CD4-positive, alpha-beta T cell treated with Interleukin-17A for 1 hour (primary cell): ENCODE measurements at regions not wholly inside any gene's neighbourhood (a gene's known extent, or its start where the extent isn't known, plus 50 kb on each side); places are given as distances from the start of the nearest gene placed in this dataset.

Experiments
- DNase-seq: peaks from one replicate; pipeline ENCODE4 v3.0.0-alpha.2; 2020

DNA sequence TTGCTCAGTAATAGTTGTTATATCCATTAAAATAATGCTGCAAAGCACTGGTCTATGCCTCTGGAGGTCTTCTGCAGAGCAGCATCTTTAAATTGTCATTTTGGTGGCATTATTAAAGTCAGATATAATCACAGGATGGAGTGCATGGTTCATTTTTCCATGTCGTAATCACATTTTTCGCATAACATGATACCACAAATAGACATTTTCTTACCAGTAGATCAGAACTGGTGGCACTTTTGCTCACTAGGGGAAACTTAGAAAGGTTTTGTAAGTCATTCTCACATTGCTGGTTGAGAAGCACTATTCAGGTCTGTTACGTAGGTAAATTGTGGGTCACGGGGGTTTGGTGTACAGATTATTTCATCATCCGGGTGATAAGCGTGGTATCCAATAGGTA is 484.5 kb upstream of the PRKX start:
- no peak for DNase-seq

DNA sequence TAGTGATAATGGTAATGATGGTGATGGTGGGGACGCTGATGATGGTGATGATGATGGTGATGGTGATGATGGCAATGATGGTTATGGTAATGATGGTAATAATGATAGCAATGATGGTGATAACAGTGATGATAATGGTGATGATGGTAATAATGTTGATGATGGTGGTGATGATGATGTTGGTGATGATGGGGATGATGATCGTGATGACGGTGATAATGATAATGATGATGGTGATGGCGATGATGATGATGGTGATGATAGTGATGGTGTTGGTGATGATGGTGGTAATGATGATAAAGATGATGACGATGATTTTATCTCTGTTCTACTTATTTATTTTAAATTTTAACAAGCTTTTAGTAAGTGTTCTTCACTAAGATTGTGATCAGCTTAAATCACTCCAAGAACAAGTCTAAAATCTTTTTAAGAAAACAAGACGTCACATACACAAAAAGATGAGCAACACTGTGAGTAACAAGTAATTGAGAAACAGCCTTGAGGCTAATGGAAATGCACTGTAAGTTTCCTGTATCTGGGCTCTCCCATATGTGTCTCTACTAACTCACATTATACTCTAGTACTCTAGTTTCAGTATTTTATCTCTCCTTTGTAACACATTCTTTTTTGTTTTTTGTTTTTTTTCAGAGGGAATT is 480.2 kb upstream of the PRKX start:
- no peak for DNase-seq

GRCh38 chrX:4186331-4186730 is 472.9 kb upstream of the PRKX start:
- no peak for DNase-seq

DNA sequence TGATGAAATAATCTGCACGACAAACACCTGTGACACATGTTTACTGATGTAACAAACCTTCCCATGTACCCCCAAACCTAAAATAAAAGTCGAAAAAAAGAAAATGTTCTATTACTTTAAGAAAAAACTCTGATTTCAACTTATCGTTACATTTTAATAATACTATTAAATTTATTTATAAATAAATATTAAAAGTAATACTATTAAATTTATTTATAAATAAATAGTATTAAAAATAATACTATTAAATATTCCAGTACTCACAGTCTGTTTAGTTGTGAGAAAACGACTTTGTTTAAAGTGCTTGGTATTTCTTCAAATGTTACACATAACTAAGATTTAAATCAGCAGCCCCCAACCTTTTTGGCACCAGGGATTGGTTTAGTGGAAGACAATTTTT is 471.6 kb upstream of the PRKX start:
- DNase-seq = no peak

GRCh38 chrX:4182408-4182806 is 469.0 kb upstream of the PRKX start:
- no peak for DNase-seq

GRCh38 chrX:4181782-4182407 is 468.4 kb upstream of the PRKX start:
- no peak for DNase-seq

GRCh38 chrX:4179031-4179430 is 465.6 kb upstream of the PRKX start:
- no peak for DNase-seq

DNA sequence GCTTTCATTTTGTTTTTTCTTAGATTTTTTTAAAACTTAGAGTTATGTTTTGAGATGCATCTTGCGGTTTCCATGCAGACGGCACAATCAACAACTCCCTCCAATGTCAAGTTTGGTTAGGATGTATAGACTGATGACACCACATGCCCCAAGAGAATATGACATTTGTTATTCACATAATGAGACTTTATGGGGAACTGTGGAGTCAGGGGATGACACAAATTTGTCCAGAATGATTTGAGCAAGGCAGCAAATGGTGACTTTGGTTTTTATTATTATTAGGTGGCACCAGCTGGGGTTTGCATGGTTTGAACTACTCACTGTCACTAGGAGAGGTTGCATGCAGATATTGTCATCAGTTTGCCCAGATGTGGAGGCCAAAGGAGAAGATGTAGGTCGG is 461.8 kb upstream of the PRKX start:
- DNase-seq = no peak

GRCh38 chrX:4173743-4174142 is 460.3 kb upstream of the PRKX start:
- no peak for DNase-seq

DNA sequence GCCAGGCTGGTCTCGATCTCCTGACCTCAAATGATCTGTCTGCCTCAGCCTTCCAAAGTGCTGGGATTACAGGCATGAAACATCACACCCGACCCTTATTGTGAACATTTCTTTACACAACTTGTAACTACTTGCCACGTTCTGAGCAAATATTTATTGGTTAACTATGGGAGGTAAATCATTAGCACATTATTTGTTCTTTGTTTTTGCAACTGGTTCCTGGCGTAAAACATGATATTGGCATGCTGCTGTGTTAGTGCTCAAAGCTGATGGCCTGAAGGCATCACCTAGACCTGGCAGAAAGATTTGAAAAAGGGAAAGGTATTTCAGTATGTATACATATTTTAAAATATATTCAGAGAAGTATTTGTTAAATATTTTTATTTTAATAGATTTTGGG is 438.3 kb upstream of the PRKX start:
- DNase-seq = no peak

DNA sequence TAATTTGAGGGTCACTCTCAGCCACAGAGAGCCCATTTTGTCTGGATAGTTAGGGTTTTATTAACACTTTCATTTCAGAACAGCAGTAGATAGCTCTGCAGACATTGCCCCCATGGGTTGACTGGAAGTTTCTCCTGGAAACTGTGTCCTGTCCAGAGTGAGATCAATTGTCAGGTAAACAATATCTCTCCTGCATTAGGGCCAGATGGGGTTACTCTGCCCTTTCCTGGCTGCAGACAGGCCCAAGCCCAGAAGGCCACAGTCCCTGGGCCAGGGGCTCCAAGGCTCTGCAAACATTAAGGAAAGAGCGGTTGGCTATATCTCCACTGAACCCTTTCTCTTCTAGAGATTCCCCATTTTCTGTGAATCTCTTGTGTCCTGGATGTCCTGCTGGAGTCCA is 436.8 kb upstream of the PRKX start:
- DNase-seq = no peak

- no peak for DNase-seq
Measured at GRCh38 chrX:4129626-4130025, 416.2 kb upstream of the PRKX start.

- no peak for DNase-seq
Measured at GRCh38 chrX:4118666-4119530, 405.4 kb upstream of the PRKX start.

DNA sequence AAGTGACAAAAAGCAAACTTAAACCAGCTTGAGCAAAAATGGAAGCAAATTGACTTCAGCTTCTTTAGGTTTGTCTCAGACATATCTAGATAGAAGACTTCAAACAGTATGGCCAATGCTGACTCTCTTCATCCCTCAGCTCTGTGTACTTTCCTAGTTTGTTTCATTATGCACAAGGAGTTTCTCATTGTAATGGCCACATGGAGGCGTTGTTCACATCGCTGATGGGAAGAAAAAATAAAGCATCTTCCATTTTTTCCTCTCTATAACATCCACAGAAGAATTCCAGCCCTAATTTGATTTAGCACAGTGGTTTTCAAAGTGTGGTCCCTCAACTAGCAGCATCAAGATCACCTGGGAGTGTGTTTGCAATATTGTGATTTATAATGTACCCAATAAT is 397.5 kb upstream of the PRKX start:
- no peak for DNase-seq

DNA sequence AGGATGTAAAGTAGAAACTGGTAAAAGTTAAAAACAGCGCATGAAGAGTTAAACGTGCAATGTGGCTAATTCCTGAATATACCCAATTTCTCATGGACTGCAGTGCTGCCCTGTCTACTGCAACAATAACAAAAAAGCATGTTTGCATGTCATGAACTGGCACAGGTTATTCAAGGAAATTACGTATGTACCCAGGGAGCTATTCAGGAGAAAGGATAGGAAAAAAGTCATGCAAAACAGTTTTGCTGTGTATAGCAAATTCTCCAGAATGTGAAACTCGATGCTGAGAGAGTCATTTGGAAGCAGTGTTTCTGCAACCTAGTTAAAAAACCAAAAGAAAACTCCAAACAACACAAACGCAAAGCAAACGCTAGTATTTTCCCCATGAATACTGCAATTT is 381.5 kb upstream of the PRKX start:
- DNase-seq = no peak

- DNase-seq = no peak
Measured at GRCh38 chrX:4091046-4091760, 377.8 kb upstream of the PRKX start.

DNA sequence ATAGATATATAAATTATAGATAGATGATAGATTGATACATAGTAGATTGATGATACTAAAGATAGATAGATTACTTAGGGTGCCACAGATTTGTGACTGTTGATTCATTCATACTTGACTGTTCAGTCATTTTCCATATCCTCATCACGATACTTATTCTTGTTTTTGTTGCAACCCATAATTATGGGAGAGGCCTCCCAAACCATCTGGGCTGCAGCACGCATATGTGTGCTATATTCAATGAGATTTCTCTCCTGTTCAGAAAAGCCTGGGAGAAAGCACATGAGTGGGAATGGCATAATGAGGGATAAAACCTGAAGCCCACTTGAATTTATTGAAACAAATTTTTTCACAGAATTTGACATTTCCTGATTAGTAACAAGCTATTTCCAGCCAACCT is 346.4 kb upstream of the PRKX start:
- DNase-seq = no peak

DNA sequence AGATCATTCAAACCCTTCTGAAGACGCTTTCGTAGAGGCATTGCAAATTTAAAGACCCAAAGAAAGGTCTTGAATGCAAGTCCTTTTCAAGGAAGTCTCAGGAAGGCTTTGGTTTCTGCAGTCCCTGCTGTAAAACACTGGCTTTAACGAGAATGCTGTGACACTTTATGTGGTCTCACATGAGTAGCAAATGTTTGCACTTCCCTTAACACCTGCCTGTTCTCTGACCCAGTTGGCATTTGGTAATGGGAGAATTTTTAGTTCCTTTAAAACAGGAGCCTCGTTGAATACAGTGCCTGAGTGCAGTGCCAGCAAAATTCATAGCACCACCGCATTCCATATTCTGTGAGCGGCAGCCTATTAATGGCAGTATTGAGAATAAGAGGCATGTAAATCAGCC is 330.5 kb upstream of the PRKX start:
- DNase-seq = no peak

DNA sequence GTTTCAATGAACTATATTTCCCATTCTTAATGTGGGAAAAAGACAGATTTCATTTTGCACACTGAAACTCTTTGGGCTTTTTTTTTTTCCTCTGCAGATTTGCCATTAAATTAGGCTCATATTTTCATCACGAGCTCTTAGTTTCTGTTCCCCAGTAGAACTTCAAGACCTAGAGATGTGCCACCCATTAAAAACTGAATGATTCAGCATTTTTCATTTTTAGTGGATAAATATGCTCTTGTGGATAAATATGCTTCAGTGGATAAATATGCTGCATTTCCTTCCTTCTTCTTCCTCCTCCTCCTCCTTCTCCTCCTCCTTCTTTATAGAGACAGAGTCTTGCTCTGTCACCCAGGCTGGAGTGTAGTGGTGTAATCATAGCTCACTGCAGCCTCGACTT is 322.4 kb upstream of the PRKX start:
- no peak for DNase-seq

DNA sequence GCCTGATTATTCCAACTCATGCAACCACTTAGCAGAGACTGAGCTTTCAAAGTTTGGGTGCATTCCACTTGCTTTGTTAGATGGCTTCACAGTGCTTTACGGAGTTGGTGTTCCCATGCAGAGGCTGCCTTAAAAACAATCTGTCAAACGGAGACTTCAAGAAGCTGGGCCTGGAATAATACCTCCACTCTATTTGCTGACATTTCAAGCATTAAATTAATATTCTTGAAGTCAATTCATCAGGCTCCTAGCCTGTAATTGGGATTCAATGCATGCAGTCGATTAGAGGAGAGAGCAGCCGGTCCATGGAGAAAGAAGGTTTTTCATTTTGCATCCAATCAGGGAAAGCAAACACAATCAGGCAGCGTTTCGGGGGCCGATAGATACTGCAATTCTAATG is 314.7 kb upstream of the PRKX start:
- no peak for DNase-seq

DNA sequence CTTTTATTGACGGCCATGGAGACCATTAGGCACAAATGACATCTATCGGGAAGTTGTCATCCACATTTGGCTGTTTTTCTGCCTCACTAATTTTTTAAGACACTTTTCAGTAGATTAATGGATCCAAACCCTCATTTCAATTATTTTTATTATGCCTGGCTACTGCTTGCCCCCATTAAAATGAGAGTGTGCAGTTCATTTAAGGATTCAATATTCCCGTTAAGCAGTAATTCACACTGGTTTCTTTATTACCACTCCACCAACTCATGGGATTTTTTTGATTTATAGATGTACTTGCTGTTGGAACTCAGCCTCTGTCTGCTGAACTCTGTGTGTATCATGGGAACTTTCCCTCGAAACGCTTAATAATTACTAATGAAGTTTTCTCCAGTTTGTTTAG is 291.8 kb upstream of the PRKX start:
- no peak for DNase-seq

DNA sequence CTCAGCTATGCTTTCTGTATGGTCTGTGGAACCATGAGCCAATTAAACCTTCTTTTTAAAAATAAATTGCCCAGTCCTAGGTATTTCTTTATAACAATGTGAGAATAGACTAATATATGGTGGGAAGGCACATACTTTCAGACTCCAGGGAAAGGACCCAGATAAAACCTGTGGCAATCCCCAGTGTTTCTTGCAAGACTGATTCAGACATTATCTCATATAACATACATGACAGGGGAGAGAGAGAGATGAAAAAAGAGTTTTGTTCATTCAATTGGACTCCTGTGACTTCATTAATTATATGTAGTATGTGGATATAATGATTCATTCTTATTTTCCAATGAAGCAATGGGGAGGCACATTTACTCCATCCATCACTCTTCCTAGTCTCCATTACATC is 291.4 kb upstream of the PRKX start:
- DNase-seq = no peak

DNA sequence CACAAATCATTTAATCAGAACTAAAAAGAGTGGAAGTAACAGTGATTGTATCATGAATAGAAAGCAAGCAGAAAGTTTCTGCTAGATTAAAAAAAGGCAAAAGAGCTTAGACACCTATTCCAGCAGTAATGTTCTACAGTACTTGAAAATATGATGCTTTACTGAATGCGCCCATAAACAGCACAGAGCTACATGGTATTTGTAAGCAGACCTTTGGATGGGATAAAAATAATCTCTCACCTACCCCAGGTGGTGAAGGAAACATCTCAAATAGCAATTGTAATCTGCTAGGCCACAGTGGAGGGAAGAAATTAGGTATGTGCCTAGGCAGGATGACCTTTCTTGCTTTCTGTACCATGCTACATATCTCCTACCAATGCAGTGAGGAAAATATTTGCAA is 280.9 kb upstream of the PRKX start:
- no peak for DNase-seq

DNA sequence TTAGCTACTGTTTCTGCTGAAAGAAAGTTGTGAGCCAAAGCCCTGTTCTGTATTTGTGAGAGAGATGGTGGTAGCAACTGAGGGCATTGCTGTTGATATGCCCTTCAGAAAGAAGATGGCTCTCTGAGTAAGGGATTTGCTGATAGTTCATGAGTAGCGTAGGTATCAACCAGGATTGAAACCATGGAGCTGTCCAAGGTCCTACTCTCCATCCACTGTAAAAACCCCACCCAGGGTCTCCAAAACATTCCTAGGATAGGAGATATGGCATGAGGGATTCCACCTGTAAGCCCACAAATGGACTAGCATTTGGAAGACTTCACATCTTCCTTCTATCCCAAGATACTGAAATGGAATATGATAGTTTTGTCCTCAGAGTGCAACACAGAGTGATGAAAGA is 277.1 kb upstream of the PRKX start:
- DNase-seq = no peak
